Parathyroid adenoma (tissue), 2 donors: ENCODE measurements at regions not wholly inside any gene's neighbourhood (a gene's known extent, or its start where the extent isn't known, plus 50 kb on each side); places are given as distances from the start of the nearest gene placed in this dataset.

ENCODE experiments used
- H2AFZ ChIP-seq: fragments of 300-600 bp; sonication (generic); one replicate; pipeline ENCODE4 v1.7.0; 2017; ENCODE audit warnings: antibody characterized with exemption, mild to moderate bottlenecking
- H3K27ac ChIP-seq: fragments of 300-600 bp; sonication (generic); one replicate; pipeline ENCODE4 v1.7.0; 2017
- H3K27me3 ChIP-seq: fragments of 300-600 bp; sonication (generic); one replicate; pipeline ENCODE4 v1.7.0; 2017; ENCODE audit warnings: low read length; ENCODE audit not compliant: control insufficient read depth, insufficient read depth
- H3K36me3 ChIP-seq: fragments of 300-600 bp; sonication (generic); one replicate; pipeline ENCODE4 v1.7.0; 2017; ENCODE audit warnings: low read length; ENCODE audit not compliant: control insufficient read depth, insufficient read depth
- H3K4me1 ChIP-seq: fragments of 300-600 bp; sonication (generic); one replicate; pipeline ENCODE4 v1.7.0; 2017; ENCODE audit warnings: control low read depth
- H3K4me2 ChIP-seq: fragments of 300-600 bp; sonication (generic); one replicate; pipeline ENCODE4 v1.7.0; 2017; ENCODE audit warnings: low read length
- H3K4me3 ChIP-seq: fragments of 300-600 bp; sonication (generic); one replicate; pipeline ENCODE4 v1.7.0; 2017; ENCODE audit warnings: low read depth, low read length
- H3K79me2 ChIP-seq: fragments of 300-600 bp; sonication (generic); one replicate; pipeline ENCODE4 v1.7.0; 2017; ENCODE audit warnings: control low read depth
- H3K9ac ChIP-seq: fragments of 300-600 bp; sonication (generic); one replicate; pipeline ENCODE4 v1.7.0; 2017; ENCODE audit warnings: mild to moderate bottlenecking
- H3K9me3 ChIP-seq: fragments of 300-600 bp; sonication (generic); one replicate; pipeline ENCODE4 v1.7.0; 2017; ENCODE audit warnings: low read length; ENCODE audit not compliant: control insufficient read depth
- TF ChIP-seq, protein P1 (sequence below): fragments of 300-600 bp; sonication (generic); IDR thresholded peaks from one replicate; pipeline ENCODE4 v1.7.0; 2017; ENCODE audit warnings: antibody characterized with exemption, mild to moderate bottlenecking
- donor health status: primary hyperparathyroidism.

DNA sequence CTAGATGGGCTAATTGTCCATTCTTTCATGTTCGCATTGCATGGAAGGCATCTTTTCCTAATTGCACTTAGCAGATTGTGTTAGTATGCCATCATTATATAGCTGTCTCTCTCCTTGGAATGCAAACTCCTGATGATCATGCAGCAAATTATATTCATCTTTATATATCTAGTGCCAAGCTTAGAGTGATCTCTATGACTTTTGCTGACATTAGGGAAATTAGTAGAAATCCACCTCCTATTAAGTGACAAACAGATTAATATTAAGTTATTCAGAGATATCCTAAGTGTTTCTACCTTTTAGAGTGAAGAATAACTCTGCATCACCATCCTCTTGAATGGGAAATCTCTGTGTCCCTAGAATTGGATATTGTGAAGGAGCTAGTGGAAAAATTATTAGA is 185.6 kb downstream of the FOXG1 start:
- no peaks in the 10 kb centered on the region for H3K4me1 ChIP-seq
- TF ChIP-seq, protein P1, sequence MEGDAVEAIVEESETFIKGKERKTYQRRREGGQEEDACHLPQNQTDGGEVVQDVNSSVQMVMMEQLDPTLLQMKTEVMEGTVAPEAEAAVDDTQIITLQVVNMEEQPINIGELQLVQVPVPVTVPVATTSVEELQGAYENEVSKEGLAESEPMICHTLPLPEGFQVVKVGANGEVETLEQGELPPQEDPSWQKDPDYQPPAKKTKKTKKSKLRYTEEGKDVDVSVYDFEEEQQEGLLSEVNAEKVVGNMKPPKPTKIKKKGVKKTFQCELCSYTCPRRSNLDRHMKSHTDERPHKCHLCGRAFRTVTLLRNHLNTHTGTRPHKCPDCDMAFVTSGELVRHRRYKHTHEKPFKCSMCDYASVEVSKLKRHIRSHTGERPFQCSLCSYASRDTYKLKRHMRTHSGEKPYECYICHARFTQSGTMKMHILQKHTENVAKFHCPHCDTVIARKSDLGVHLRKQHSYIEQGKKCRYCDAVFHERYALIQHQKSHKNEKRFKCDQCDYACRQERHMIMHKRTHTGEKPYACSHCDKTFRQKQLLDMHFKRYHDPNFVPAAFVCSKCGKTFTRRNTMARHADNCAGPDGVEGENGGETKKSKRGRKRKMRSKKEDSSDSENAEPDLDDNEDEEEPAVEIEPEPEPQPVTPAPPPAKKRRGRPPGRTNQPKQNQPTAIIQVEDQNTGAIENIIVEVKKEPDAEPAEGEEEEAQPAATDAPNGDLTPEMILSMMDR: no peak
- no peaks in the 10 kb centered on the region for H3K9me3 ChIP-seq
- no peak overlapping the region for H3K4me2 ChIP-seq
- no peak overlapping the region for H2AFZ ChIP-seq
- H3K27me3 ChIP-seq: no peaks in the 10 kb centered on the region
- no peaks in the 10 kb centered on the region for H3K36me3 ChIP-seq
- H3K4me3 ChIP-seq: no peak overlapping the region
- H3K27ac ChIP-seq: no peak overlapping the region
- no peak overlapping the region for H3K9ac ChIP-seq
- no peaks in the 10 kb centered on the region for H3K79me2 ChIP-seq

DNA sequence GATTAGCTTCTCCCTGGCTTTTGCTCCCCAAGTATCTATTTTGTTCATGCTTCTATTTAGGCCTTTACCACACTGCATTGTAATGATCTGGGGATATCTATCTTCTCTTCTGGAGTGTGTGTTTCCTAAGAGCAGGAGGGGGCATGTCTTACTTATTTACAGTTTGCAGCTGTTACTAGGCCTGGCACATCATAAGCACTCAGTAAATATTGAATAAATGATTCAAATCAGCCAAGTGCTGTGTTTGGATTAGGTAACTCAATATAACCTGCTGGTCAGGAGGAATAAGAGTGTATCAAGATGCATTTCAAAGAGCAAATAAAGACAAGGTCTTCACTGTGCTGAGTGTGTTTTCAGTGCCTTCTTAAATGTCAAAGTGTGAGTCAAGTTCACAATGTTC is 186.1 kb downstream of the FOXG1 start:
- H3K27ac ChIP-seq: no peak overlapping the region
- no peak overlapping the region for H2AFZ ChIP-seq
- no peak overlapping the region for H3K4me3 ChIP-seq
- H3K9ac ChIP-seq: no peak overlapping the region
- no peaks in the 10 kb centered on the region for H3K9me3 ChIP-seq
- no peaks in the 10 kb centered on the region for H3K4me1 ChIP-seq
- no peaks in the 10 kb centered on the region for H3K79me2 ChIP-seq
- H3K36me3 ChIP-seq: no peaks in the 10 kb centered on the region
- H3K27me3 ChIP-seq: no peaks in the 10 kb centered on the region
- TF ChIP-seq, protein P1: no peak
- no peak overlapping the region for H3K4me2 ChIP-seq

DNA sequence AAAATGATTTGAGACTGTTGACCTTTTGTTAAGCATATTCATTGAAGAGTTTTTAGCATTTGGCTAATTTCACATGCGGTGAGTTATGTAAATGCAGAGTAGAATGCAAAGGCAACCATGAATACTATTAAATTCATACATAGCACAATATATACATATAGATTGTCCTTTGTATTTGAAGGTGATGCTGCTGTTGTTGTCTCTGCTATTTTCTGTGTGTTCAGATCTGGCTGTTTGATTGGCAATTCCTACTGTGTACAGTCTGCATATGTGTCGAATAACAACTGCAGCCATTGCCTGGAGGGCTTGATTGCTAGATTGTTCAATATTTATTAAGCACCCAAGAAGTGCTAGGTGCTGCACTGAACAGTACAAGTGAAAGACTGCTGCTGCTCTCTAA is 187.4 kb downstream of the FOXG1 start:
- no peaks in the 10 kb centered on the region for H3K4me1 ChIP-seq
- no peak overlapping the region for H3K27ac ChIP-seq
- no peak overlapping the region for H2AFZ ChIP-seq
- H3K9me3 ChIP-seq: no peaks in the 10 kb centered on the region
- no peak overlapping the region for H3K9ac ChIP-seq
- H3K4me2 ChIP-seq: no peak overlapping the region
- no peaks in the 10 kb centered on the region for H3K79me2 ChIP-seq
- H3K36me3 ChIP-seq: no peaks in the 10 kb centered on the region
- no peak overlapping the region for H3K4me3 ChIP-seq
- TF ChIP-seq, protein P1: no peak
- no peaks in the 10 kb centered on the region for H3K27me3 ChIP-seq

DNA sequence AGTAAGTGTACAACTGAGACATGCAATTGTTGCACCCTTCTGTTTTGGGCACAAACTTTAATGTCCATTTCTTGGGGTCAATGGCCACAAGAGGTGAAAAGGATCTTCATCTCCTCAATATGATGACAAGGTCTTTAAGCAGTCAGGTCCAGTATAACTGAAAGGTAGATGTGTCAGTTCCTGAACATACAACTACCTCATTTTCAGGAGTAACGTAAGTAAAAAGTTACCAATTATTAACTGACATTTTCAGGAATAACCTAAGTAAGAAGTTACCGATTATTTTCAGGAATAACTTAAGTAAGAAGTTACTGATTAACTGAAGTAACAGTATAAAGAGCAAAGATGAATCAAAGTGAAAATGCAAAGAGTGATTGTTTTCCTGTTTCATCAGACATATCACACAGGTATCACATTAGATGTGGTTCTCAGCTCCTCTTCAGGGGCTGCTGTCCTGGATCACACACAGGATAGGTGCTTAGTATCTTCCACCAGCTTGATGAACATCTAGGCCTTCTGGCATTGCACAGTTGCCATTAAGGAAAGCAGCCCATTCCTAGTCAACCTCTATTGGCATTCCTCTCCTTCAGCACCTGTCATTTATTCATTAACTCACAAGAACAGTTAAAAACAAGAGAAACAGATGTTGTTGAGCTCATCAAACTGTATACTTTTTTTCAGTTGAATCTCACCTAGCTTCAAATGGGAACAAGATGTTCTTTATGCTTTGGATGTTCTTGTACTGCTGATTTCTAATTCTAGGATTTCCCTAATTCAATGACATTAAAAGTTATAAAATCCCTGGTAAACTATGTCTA is 200.0 kb downstream of the FOXG1 start:
- no peaks in the 10 kb centered on the region for H3K9me3 ChIP-seq
- H3K79me2 ChIP-seq: no peaks in the 10 kb centered on the region
- no peaks in the 10 kb centered on the region for H3K36me3 ChIP-seq
- no peaks in the 10 kb centered on the region for H3K4me1 ChIP-seq
- H3K4me3 ChIP-seq: no peak overlapping the region
- no peak overlapping the region for H3K27ac ChIP-seq
- no peaks in the 10 kb centered on the region for H3K27me3 ChIP-seq
- H2AFZ ChIP-seq: no peak overlapping the region
- TF ChIP-seq, protein P1: no peak
- no peak overlapping the region for H3K9ac ChIP-seq
- no peak overlapping the region for H3K4me2 ChIP-seq

DNA sequence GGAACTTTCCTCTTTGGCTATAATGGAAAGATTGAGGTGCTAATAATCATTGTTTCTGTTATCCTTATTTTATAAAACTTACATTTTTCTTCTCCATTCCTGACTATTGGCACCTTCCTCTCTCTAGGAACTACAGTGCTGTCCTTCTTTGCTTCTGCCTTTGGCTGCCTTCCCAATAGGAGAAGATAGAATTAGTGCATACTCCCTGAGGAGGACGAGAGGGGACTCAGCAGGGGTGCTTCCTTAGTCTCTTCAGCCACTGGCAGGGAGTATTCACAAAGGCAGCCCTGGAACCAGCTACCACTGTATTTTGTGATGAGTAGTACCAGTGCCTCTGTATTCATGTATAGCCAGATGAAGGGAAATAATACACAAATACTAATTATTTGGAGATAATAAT is 208.5 kb downstream of the FOXG1 start:
- no peaks in the 10 kb centered on the region for H3K79me2 ChIP-seq
- H3K9me3 ChIP-seq: no peaks in the 10 kb centered on the region
- no peak overlapping the region for H3K27ac ChIP-seq
- no peak overlapping the region for H3K4me2 ChIP-seq
- H3K27me3 ChIP-seq: no peaks in the 10 kb centered on the region
- H3K36me3 ChIP-seq: no peaks in the 10 kb centered on the region
- no peaks in the 10 kb centered on the region for H3K4me1 ChIP-seq
- H3K9ac ChIP-seq: no peak overlapping the region
- TF ChIP-seq, protein P1: no peak
- H2AFZ ChIP-seq: no peak overlapping the region
- no peak overlapping the region for H3K4me3 ChIP-seq
